ENCODE measurements at regions not wholly inside any gene's neighbourhood (a gene's known extent, or its start where the extent isn't known, plus 50 kb on each side); places are given as distances from the start of the nearest gene placed in this dataset.

- no peak for DNase-seq
These were observed 78.1 kb upstream of the PELI1 start for GRCh38 chr2:64222351-64222750.

GRCh38 chr2:64223055-64223454, 78.8 kb upstream of the PELI1 start:
- DNase-seq, result peak; percentile 8

GRCh38 chr2:64225491-64225890, 81.3 kb upstream of the PELI1 start:
- DNase-seq, result no peak

GRCh38 chr2:64226611-64227010, 82.4 kb upstream of the PELI1 start:
- DNase-seq, result no peak

- no peak for DNase-seq
These were observed 83.4 kb upstream of the PELI1 start for GRCh38 chr2:64227603-64228125.

- peak; percentile 56 for DNase-seq
These were observed 84.0 kb upstream of the PELI1 start for GRCh38 chr2:64228126-64228678.

GRCh38 chr2:64228918-64229317, 84.7 kb upstream of the PELI1 start:
- no peak for DNase-seq

GRCh38 chr2:64230540-64230939, 86.3 kb upstream of the PELI1 start:
- DNase-seq, result no peak

- no peak for DNase-seq
These were observed 88.0 kb upstream of the PELI1 start for GRCh38 chr2:64232266-64232665.

- no peak for DNase-seq
These were observed 89.2 kb upstream of the PELI1 start for GRCh38 chr2:64233376-64233922.

- DNase-seq, result no peak
These were observed 89.9 kb upstream of the PELI1 start for GRCh38 chr2:64234150-64234549.

- no peak for DNase-seq
These were observed 90.6 kb upstream of the PELI1 start for GRCh38 chr2:64234785-64235184.

GRCh38 chr2:64237266-64237665, 93.0 kb upstream of the PELI1 start:
- DNase-seq, result no peak

GRCh38 chr2:64238799-64239198, 94.6 kb upstream of the PELI1 start:
- DNase-seq, result no peak

GRCh38 chr2:64243081-64244036, 99.1 kb upstream of the PELI1 start:
- DNase-seq, result no peak

- DNase-seq, result no peak
These were observed 99.8 kb upstream of the PELI1 start for GRCh38 chr2:64244037-64244416.

GRCh38 chr2:64245631-64246030, 101.4 kb upstream of the PELI1 start:
- DNase-seq, result no peak

- no peak for DNase-seq
These were observed 102.7 kb upstream of the PELI1 start for GRCh38 chr2:64246962-64247361.

- DNase-seq, result no peak
These were observed 105.2 kb upstream of the PELI1 start for GRCh38 chr2:64249426-64249825.

- DNase-seq, result no peak
These were observed 105.8 kb upstream of the PELI1 start for GRCh38 chr2:64250063-64250462.

GRCh38 chr2:64250751-64251423, 106.7 kb upstream of the PELI1 start:
- no peak for DNase-seq

- no peak for DNase-seq
These were observed 107.5 kb upstream of the PELI1 start for GRCh38 chr2:64251497-64252250.

All from CD4-positive, alpha-beta T cell treated with Interleukin-12 subunit alpha and Interleukin-12 subunit beta, for 1 hour (primary cell).